NCI-H2171 (cell line): ENCODE measurements at regions not wholly inside any gene's neighbourhood (a gene's known extent, or its start where the extent isn't known, plus 50 kb on each side); places are given as distances from the start of the nearest gene placed in this dataset.

Source experiments
- DNase-seq: peaks from one replicate; lab custom pipeline; 2025; lab: John Stamatoyannopoulos, UW

DNA sequence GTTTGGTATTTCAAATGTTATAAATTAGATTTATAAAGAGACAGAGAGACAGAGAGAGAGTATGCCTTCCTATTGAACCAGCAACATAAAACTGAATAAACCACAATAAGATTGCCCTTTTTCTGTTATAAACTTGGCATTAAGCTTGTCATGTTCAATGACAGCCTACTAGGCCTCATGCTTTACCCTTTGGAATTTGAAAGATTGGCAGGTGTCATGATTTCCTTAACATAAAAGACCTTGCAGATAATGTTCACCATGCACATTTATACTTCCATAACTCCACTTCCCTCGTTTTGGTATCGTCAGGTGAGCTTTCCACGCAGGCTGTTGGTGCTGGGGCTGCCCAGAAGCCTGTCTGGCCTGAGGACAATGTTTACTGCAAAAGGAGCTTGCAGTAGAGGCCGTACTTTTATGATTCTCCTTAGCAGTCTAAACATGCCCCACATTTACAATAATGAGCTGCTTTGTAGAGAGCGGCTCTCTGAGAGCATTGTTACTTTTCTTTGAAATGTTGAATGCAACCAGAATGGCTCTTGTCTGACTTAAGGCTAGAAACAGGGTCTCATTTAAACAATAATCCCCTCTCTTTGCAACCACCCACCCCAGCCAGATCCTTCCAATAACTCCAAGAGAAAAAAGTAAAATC lies 379.1 kb upstream of the ATP5MC3 start:
- DNase-seq = no peak

GRCh38 chr2:175559613-175560012 lies 378.1 kb upstream of the ATP5MC3 start:
- no peak for DNase-seq

- no peak for DNase-seq
Measured at GRCh38 chr2:175557810-175558377, 376.4 kb upstream of the ATP5MC3 start.

DNA sequence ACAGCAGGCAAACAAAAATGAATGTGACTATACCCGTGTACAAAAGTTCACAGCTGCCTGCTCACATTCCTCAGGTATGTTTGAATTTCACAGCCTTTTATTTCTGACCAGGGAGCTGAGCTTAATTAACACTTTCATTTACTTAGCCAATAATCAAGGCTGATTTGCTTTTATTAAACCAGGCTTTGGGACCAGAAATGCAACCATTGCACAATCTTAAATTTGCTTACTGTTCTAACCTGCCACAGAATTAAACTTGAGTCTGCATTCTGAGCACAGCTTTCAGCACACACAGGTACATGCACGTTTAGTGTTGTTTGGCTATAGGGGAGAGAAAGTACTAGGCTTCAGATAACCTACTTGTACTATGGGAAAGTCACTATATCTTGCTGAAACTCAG lies 372.4 kb upstream of the ATP5MC3 start:
- no peak for DNase-seq

GRCh38 chr2:175552902-175553301 lies 371.4 kb upstream of the ATP5MC3 start:
- DNase-seq = no peak

- no peak for DNase-seq
Measured at GRCh38 chr2:175540421-175540820, 358.9 kb upstream of the ATP5MC3 start.

- no peak for DNase-seq
Measured at GRCh38 chr2:175539122-175539521, 357.6 kb upstream of the ATP5MC3 start.

DNA sequence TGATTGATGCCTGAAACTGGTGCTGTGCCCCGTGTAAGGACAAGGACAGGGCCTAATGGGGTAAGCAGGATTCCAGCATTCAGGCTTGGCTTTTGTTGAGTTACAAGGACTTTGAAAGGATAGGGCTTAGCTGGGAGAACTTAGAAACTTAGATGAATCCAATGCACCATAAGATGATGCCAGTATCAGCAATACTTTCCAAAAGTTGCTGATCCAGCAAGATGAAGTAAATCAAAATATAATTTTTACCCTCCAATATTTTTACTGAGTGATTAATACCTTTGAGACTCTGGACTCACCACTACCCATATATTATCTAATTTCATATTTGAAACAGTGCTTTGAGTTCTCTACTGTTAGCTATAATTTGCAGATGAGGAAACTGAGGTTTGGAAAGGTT lies 354.5 kb upstream of the ATP5MC3 start:
- DNase-seq = no peak

GRCh38 chr2:175535631-175536030 lies 354.1 kb upstream of the ATP5MC3 start:
- DNase-seq = no peak

DNA sequence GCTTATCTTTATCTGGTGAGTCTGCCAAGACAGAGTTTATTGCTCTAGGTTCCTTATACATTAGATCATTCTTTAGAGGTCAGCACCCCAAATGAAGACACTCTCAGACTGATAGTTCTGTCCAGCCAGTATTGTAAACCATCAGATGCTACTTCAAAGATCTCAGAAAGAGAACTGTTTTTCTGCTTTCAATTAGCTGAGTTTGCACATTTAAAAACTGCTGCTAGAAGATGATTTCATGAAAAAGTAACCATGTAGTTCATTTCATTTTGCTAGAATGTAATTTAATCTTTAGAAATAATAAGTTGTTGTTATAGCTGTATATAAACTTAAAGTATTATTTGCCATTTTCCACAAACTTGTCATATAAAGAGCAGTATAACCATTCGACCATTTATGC lies 344.5 kb upstream of the ATP5MC3 start:
- DNase-seq = no peak

DNA sequence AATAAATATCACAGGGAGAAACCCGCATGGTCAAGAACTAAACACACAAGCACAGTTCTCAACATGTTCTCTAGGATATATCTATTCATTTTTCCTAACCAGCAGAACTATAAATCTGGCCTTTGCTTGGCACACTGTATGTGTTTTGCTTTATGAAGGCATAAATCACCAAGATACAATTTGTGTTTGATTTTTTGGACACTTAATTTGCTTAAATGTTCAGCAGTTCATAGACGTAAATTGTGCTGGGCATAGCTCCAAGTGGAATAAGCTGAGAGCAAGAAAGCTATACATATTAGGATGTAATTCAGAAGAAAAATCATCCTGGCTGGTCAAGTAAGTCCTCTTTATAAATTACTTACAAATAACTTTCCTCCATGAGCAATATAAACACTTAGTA lies 341.5 kb upstream of the ATP5MC3 start:
- DNase-seq = no peak

- DNase-seq = no peak
Measured at GRCh38 chr2:175518206-175518605, 336.7 kb upstream of the ATP5MC3 start.

GRCh38 chr2:175516555-175516954 lies 335.0 kb upstream of the ATP5MC3 start:
- DNase-seq = no peak

DNA sequence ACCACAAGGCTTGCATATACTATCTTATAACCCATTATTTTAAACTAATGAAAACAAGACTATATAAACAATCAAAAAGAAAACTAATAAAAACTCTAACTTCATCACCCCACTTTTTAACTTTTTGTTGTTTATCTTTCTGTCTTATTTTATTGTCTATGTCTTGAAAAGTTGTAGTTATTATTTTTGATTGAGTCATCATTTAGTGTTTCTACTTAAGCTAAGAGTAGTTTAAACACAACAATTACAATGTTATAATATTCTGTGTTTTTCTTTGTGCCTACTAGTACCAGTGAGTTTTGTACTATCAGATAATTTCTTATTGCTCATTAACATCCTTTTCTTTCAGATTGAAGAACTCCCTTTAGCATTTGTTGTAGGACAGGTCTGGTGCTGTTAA lies 318.7 kb upstream of the ATP5MC3 start:
- no peak for DNase-seq

GRCh38 chr2:175490360-175490791 lies 308.9 kb upstream of the ATP5MC3 start:
- no peak for DNase-seq

GRCh38 chr2:175478096-175478768 lies 296.7 kb upstream of the ATP5MC3 start:
- DNase-seq = no peak

DNA sequence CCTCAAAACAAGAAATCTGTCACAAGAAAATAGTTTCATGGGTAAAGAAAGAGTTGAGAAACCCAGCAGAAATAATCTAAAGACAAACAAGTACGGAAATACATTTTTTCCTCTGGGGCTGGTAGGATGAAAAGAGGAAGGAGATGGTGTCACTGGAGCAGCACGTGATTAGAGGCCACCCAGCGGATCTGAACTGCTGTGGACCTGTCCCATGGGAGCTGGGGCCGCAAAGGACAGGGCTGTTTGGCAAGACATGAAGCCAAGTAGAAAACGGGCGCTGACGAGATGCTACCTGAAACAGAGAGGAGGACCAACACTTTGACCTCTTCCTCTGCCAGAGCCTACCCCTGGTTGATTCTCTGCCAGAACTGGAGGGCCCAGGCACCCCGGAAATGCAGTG lies 295.4 kb upstream of the ATP5MC3 start:
- DNase-seq = no peak

GRCh38 chr2:175476374-175476773 lies 294.9 kb upstream of the ATP5MC3 start:
- no peak for DNase-seq

GRCh38 chr2:175475130-175475529 lies 293.6 kb upstream of the ATP5MC3 start:
- DNase-seq = no peak

DNA sequence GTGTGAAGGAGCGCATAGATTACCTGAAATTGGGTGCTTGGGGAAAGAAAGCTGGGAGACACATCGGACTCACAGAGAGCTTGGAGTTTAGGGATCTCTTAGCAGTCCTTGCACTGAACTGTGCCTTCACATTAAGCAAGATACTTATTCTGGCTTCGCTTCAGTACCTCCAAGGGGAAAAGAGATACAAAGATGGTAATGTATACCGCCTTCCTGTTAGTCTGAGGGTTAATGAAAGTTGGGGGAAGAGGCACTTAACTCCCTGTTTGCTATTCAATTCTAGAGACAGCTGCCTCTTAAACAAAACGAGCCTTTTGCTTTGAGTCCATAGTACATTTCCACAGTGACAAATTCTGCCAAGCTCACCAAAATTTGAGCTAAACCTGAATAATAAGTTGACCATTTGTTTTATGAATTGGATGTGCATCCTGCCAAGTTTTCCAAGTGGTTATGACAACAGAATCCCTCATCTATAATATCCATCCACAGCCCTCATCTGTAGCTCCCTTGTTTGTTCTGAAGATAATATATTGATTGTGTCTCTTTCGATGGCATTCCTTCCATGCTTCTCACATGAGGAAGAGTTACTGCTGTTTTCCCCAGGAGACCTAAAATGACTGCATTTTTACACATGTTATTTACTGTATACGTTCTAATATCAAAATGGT lies 287.1 kb upstream of the ATP5MC3 start:
- DNase-seq = no peak

DNA sequence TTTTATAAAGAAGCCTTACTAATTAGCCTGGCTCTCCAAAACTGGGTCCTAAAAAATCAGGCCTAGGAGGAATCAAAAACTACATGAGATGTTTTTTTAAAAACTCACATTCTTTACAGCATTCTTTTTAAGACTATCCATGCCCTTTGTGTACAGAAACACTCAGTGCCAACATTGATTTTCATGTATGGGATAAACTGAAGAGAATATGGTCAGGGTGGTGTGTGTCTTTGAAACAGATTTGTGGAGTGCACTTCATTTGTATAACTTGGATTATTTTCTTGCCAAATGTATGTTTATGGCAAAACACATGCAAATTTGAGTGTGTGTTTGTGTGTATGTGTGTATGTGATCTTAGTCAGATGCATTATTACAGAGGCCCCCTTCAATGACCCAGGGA lies 283.6 kb upstream of the ATP5MC3 start:
- no peak for DNase-seq

DNA sequence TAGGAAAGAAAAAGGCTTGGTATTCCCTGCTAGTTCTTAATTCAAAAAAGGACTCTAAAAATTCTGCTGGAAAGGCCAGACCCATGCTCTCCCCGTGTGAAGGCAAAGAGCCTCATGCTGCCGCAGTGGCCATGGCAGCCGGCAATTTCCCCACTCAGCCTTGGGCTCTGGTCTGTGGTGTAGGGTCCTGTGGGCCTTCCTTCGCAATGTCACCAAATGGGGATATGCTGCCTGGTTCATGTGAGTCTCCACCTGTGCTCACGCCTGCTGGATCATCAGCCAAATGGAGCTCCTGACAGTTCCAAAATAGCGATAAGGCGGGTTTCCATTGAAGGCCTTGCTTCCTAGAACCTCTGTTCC lies 282.8 kb upstream of the ATP5MC3 start:
- DNase-seq = no peak
